H1 (cell line): ENCODE measurements at regions not wholly inside any gene's neighbourhood (a gene's known extent, or its start where the extent isn't known, plus 50 kb on each side); places are given as distances from the start of the nearest gene placed in this dataset.

Source experiments
- BCL11A ChIP-seq, 2 experiments: IDR thresholded peaks; one replicate each; pipeline ENCODE4 v1.6.1; 2011; ENCODE audit warnings: low read depth in 2 of 2, low read length in 2 of 2, mild to moderate bottlenecking in 2 of 2
- CTCF ChIP-seq, 3 experiments: IDR thresholded peaks; 1 replicate in 2 of 3; 2 replicates in 1 of 3; pipeline versions ENCODE4 v1.5.1 to v1.6.1; 2011; ENCODE audit warnings: low read length in 3 of 3, mild to moderate bottlenecking in 3 of 3, inconsistent platforms in 2 of 3, low read depth in 1 of 3, moderate library complexity in 1 of 3; ENCODE audit not compliant: insufficient read depth in 1 of 3; ENCODE audit errors: control extremely low read depth in 1 of 3
- EGR1 ChIP-seq: IDR thresholded peaks from 2 replicates; pipeline ENCODE4 v1.6.1; 2011; ENCODE audit warnings: low read depth, low read length, borderline replicate concordance

- TF ChIP-seq CTCF (IDR thresholded peaks at IDR 0.05; ENCODE audit: control extremely low read depth in 1 of 3, insufficient read depth in 1 of 3, low read depth in 1 of 3, low read length in 3 of 3) (no peak), EGR1 (no peak), BCL11A (IDR thresholded peaks at IDR 0.05; ENCODE audit: low read depth in 2 of 2, low read length in 2 of 2) (no peak)
Observed at GRCh38 chr21:35427320-35428000, 378.4 kb upstream of the RUNX1 start (continued).
